OCI-LY7 (cell line): ENCODE measurements at regions not wholly inside any gene's neighbourhood (a gene's known extent, or its start where the extent isn't known, plus 50 kb on each side); places are given as distances from the start of the nearest gene placed in this dataset.

Experiments
- BruUV-seq: library from RNA; stranded (reverse); fragments of 400-500 nt; replicated peaks from 2 replicates; lab custom pipeline; 2021; lab: Mats Ljungman, UMichigan
- CTCF ChIA-PET: fragments of 300-600 bp; sonication (Branson Sonifier 250); formaldehyde crosslinking; loops from one replicate; lab custom pipeline; 2022; ENCODE audit warnings: antibody characterized with exemption; ENCODE audit not compliant: unreplicated experiment; lab: Charles Lee
- POLR2A ChIA-PET: fragments of 300-600 bp; sonication (Branson Sonifier 250); formaldehyde crosslinking; loops from one replicate; lab custom pipeline; 2022; ENCODE audit warnings: antibody characterized with exemption; lab: Charles Lee
- DNase-seq: peaks from one replicate; pipeline ENCODE4 v3.0.0-alpha.2; 2015; ENCODE audit warnings: low spot score
- H2AFZ ChIP-seq: fragments of 200-600 bp; sonication (generic), shearing (Covaris generic); 2 replicates; pipeline ENCODE4 v1.6.1; 2014; ENCODE audit warnings: mild to moderate bottlenecking, antibody characterized with exemption, low read length, moderate library complexity
- H3K27ac ChIP-seq: fragments of 200-600 bp; sonication (generic); 2 replicates; pipeline ENCODE4 v1.5.1; 2014; ENCODE audit warnings: mixed run types, low read depth, mild to moderate bottlenecking, moderate library complexity, low read length, inconsistent platforms; ENCODE audit not compliant: poor library complexity, severe bottlenecking
- H3K36me3 ChIP-seq: fragments of 200-600 bp; sonication (generic); 2 replicates; pipeline ENCODE4 v1.6.1; 2014; ENCODE audit warnings: mild to moderate bottlenecking, antibody characterized with exemption, low read length, moderate library complexity, mixed read lengths; ENCODE audit not compliant: insufficient read depth
- H3K4me1 ChIP-seq: fragments of 200-600 bp; sonication (generic); 2 replicates; pipeline ENCODE4 v1.5.1; 2014; ENCODE audit warnings: mild to moderate bottlenecking, low read length; ENCODE audit not compliant: insufficient read depth, poor library complexity, severe bottlenecking
- H3K4me2 ChIP-seq: fragments of 200-600 bp; sonication (generic); 2 replicates; pipeline ENCODE4 v1.6.1; 2014; ENCODE audit warnings: mild to moderate bottlenecking, low read length
- H3K4me3 ChIP-seq: fragments of 200-600 bp; sonication (generic); 2 replicates; pipeline ENCODE4 v1.5.1; 2014; ENCODE audit warnings: mild to moderate bottlenecking, low read depth, low read length; ENCODE audit not compliant: poor library complexity, severe bottlenecking
- H3K79me2 ChIP-seq: fragments of 200-600 bp; sonication (generic); 2 replicates; pipeline ENCODE4 v1.6.1; 2016; ENCODE audit warnings: low read depth, mild to moderate bottlenecking, low read length, moderate library complexity, mixed read lengths; ENCODE audit not compliant: insufficient read depth
- H3K9me2 ChIP-seq: fragments of 200-600 bp; sonication (generic); 2 replicates; pipeline ENCODE4 v1.6.1; 2016; ENCODE audit warnings: mild to moderate bottlenecking, low read length, mixed read lengths; ENCODE audit not compliant: insufficient read depth
- H3K9me3 ChIP-seq: fragments of 200-600 bp; sonication (generic); 2 replicates; pipeline ENCODE4 v1.6.1; 2014; ENCODE audit warnings: mild to moderate bottlenecking, mixed run types, low read length, mixed read lengths
- H4K20me1 ChIP-seq: fragments of 200-600 bp; sonication (generic); 2 replicates; pipeline ENCODE4 v1.6.1; 2014; ENCODE audit warnings: mild to moderate bottlenecking, antibody characterized with exemption, low read length, moderate library complexity, mixed read lengths; ENCODE audit not compliant: insufficient read depth
- EZH2phosphoT487 ChIP-seq: fragments of 200-600 bp; sonication (generic); IDR thresholded peaks from 2 replicates; pipeline ENCODE4 v1.6.1; 2018; ENCODE audit warnings: low read depth, borderline replicate concordance, mild to moderate bottlenecking, mixed run types, antibody characterized with exemption, low read length, moderate library complexity, mixed read lengths
- intact Hi-C: fragments of 100-400 bp; cut with micrococcal nuclease; formaldehyde crosslinking; loops from one replicate; pipeline ENCODE4 v1.10.0; 2022; ENCODE audit not compliant: unreplicated experiment
- TF ChIP-seq, protein P1 (sequence below): fragments of 200-600 bp; sonication (generic); conservative IDR thresholded peaks from 2 replicates; pipeline ENCODE4 v1.5.1; 2014; ENCODE audit warnings: mild to moderate bottlenecking, antibody characterized with exemption, low read length, moderate library complexity, mixed read lengths

DNA sequence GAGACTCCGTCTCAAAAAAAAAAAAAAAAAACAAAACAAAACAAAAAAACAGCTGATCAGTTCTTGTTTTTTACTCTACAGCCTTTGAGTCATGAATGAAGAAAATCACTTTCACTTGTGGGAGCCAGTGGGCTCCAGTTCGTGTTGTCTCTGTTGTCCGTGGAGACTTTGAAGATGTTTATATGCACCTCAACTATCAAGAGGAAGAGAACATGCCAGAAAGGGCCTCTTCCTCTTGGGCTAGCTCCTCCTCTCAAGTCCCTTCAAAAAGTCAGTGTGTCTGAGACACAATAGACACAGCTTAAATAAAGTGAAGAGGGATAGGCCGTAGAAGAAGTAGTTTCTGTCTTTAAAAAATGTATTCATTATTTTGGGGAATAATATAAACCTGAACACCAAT is 182.7 kb downstream of the KDR start:
- TF ChIP-seq, protein P1, sequence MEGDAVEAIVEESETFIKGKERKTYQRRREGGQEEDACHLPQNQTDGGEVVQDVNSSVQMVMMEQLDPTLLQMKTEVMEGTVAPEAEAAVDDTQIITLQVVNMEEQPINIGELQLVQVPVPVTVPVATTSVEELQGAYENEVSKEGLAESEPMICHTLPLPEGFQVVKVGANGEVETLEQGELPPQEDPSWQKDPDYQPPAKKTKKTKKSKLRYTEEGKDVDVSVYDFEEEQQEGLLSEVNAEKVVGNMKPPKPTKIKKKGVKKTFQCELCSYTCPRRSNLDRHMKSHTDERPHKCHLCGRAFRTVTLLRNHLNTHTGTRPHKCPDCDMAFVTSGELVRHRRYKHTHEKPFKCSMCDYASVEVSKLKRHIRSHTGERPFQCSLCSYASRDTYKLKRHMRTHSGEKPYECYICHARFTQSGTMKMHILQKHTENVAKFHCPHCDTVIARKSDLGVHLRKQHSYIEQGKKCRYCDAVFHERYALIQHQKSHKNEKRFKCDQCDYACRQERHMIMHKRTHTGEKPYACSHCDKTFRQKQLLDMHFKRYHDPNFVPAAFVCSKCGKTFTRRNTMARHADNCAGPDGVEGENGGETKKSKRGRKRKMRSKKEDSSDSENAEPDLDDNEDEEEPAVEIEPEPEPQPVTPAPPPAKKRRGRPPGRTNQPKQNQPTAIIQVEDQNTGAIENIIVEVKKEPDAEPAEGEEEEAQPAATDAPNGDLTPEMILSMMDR = no peak
- no peak for TF ChIP-seq EZH2phosphoT487
- Histone ChIP-seq H3K4me2 (peak overlapping the region; percentile 30), H3K36me3 (no peaks in the 10 kb centered on the region), H4K20me1 (no peaks in the 10 kb centered on the region), H3K9me2 (no peaks in the 10 kb centered on the region), H3K4me1 (peaks cover 23% of the 10 kb centered on the region), H2AFZ (peak overlapping the region; percentile 91), H3K27ac (peak overlapping the region; percentile 42), H3K9me3 (no peaks in the 10 kb centered on the region), H3K4me3 (no peak overlapping the region), H3K79me2 (no peaks in the 10 kb centered on the region)
- POLR2A ChIA-PET = interaction anchor here (1.1 kb wide), 1 partner anchor 389 kb away, joined by 5 read pairs; no protein-coding TSS in a partner anchor
- peak; percentile 44 for DNase-seq
- no TSS peak for BruUV-seq
- intact Hi-C loops = no loop called here
- CTCF ChIA-PET = no interaction called here

DNA sequence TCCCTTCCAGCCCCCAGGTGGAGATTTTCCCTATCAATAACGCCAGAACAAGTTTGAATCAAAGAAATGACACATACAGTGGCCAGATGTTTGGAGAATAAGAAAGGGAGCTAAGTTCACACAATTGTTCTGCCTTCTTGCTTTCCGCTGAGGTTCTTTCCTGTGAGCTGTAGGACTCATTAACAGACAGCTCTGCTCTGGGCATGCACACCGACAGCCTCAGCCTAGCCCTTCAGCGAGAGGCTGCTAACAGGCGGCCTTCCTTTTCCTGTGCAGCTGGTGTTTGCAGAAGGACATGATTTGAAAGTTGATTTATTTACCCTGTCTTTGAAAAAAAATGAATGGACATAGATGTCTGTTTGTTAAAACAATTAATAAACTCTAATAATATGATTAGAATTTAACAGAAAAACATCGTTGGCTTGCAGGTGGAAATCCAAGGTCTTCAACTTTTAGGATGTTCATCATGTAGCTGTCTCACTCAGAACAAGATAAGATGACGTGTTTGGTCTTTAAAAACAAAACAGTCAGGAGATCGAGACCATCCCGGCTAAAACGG is 183.3 kb downstream of the KDR start:
- intact Hi-C loops = no loop called here
- peak overlapping the region; percentile 7 for H3K4me3 ChIP-seq

More for the DNA sequence above, 183.3 kb downstream of the KDR start:
- no peak for TF ChIP-seq EZH2phosphoT487
- TF ChIP-seq, protein P1 = no peak
- H2AFZ ChIP-seq = peak overlapping the region; percentile 91
- POLR2A ChIA-PET = interaction anchor here (1.1 kb wide), 1 partner anchor 390 kb away, joined by 5 read pairs; no protein-coding TSS in a partner anchor
- peak overlapping the region; percentile 41 for H3K4me2 ChIP-seq
- peak; percentile 70 for DNase-seq
- peaks cover 23% of the 10 kb centered on the region for H3K4me1 ChIP-seq
- BruUV-seq = no TSS peak
- peak overlapping the region; percentile 42 for H3K27ac ChIP-seq
- no peaks in the 10 kb centered on the region for H3K9me2 ChIP-seq
- CTCF ChIA-PET = no interaction called here
- no peaks in the 10 kb centered on the region for H3K79me2 ChIP-seq
- H4K20me1 ChIP-seq = no peaks in the 10 kb centered on the region
- no peaks in the 10 kb centered on the region for H3K36me3 ChIP-seq
- H3K9me3 ChIP-seq = no peaks in the 10 kb centered on the region
